A673 (cell line): ENCODE measurements at regions not wholly inside any gene's neighbourhood (a gene's known extent, or its start where the extent isn't known, plus 50 kb on each side); places are given as distances from the start of the nearest gene placed in this dataset.

Experiments used
- CTCF ChIP-seq: fragments of 300-800, 200-600 bp; sonication (generic); conservative IDR thresholded peaks from 2 replicates; pipeline ENCODE4 v1.5.1; 2017; ENCODE audit warnings: low read depth, mild to moderate bottlenecking, antibody characterized with exemption, low read length, moderate library complexity, mixed read lengths
- EZH2 ChIP-seq: fragments of 200-600 bp; sonication (generic); IDR thresholded peaks from 2 replicates; pipeline ENCODE4 v1.6.1; 2017; ENCODE audit warnings: borderline replicate concordance, low read depth, mild to moderate bottlenecking, mixed read lengths, antibody characterized with exemption, low read length; ENCODE audit not compliant: poor library complexity, severe bottlenecking

GRCh38 chr2:59720296-59720866, 833.1 kb downstream of the BCL11A start:
- TF ChIP-seq CTCF = no peak
- no peak for TF ChIP-seq EZH2
